Glutamatergic neuron (in vitro differentiated cells): ENCODE measurements at regions not wholly inside any gene's neighbourhood (a gene's known extent, or its start where the extent isn't known, plus 50 kb on each side); places are given as distances from the start of the nearest gene placed in this dataset.

Source experiments
- DNase-seq: peaks from one replicate; pipeline ENCODE4 v3.0.0; 2022
- H3K27ac Mint-ChIP-seq: one replicate; pipeline ENCODE4 v1.8.0; 2020; ENCODE audit warnings: mild to moderate bottlenecking, mixed read lengths, inconsistent platforms; ENCODE audit not compliant: unreplicated experiment
- H3K27me3 Mint-ChIP-seq: one replicate; pipeline ENCODE4 v1.8.0; 2020; ENCODE audit warnings: mild to moderate bottlenecking, moderate library complexity, mixed read lengths, inconsistent platforms; ENCODE audit not compliant: unreplicated experiment
- H3K36me3 Mint-ChIP-seq: one replicate; pipeline ENCODE4 v1.8.0; 2020; ENCODE audit warnings: mild to moderate bottlenecking, mixed read lengths, inconsistent platforms; ENCODE audit not compliant: unreplicated experiment
- H3K4me1 Mint-ChIP-seq: one replicate; pipeline ENCODE4 v1.8.0; 2020; ENCODE audit warnings: mild to moderate bottlenecking, low read depth, mixed read lengths, inconsistent platforms; ENCODE audit not compliant: unreplicated experiment
- H3K4me3 Mint-ChIP-seq: one replicate; pipeline ENCODE4 v1.8.0; 2020; ENCODE audit warnings: mild to moderate bottlenecking, mixed read lengths, inconsistent platforms; ENCODE audit not compliant: unreplicated experiment
- H3K9me3 Mint-ChIP-seq: one replicate; pipeline ENCODE4 v1.8.0; 2020; ENCODE audit warnings: mild to moderate bottlenecking, moderate library complexity, mixed read lengths, inconsistent platforms; ENCODE audit not compliant: unreplicated experiment
- TF ChIP-seq, protein P1 (sequence below): fragments of 200-600 bp; sonication (generic); IDR thresholded peaks from one replicate; pipeline ENCODE4 v1.5.0; 2021; ENCODE audit not compliant: partially characterized antibody, unreplicated experiment

- Mint-ChIP-seq H3K4me3 (peak overlapping the region; percentile 69), H3K27ac (peak overlapping the region; percentile 71), H3K36me3 (no peaks in the 10 kb centered on the region), H3K4me1 (peaks cover 43% of the 10 kb centered on the region), H3K9me3 (peaks cover 3% of the 10 kb centered on the region), H3K27me3 (no peaks in the 10 kb centered on the region)
- TF ChIP-seq, protein P1, sequence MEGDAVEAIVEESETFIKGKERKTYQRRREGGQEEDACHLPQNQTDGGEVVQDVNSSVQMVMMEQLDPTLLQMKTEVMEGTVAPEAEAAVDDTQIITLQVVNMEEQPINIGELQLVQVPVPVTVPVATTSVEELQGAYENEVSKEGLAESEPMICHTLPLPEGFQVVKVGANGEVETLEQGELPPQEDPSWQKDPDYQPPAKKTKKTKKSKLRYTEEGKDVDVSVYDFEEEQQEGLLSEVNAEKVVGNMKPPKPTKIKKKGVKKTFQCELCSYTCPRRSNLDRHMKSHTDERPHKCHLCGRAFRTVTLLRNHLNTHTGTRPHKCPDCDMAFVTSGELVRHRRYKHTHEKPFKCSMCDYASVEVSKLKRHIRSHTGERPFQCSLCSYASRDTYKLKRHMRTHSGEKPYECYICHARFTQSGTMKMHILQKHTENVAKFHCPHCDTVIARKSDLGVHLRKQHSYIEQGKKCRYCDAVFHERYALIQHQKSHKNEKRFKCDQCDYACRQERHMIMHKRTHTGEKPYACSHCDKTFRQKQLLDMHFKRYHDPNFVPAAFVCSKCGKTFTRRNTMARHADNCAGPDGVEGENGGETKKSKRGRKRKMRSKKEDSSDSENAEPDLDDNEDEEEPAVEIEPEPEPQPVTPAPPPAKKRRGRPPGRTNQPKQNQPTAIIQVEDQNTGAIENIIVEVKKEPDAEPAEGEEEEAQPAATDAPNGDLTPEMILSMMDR, result no peak
- peak; percentile 83 for DNase-seq
Observed at GRCh38 chr6:112501705-112502104, 154.6 kb downstream of the RFPL4B start.

GRCh38 chr6:112502351-112503090, 155.4 kb downstream of the RFPL4B start:
- no peaks in the 10 kb centered on the region for H3K27me3 Mint-ChIP-seq
- peaks cover 43% of the 10 kb centered on the region for H3K4me1 Mint-ChIP-seq
- no peak for DNase-seq
- peak overlapping the region; percentile 96 for H3K27ac Mint-ChIP-seq
- peak overlapping the region; percentile 78 for H3K4me3 Mint-ChIP-seq
- peaks cover 3% of the 10 kb centered on the region for H3K9me3 Mint-ChIP-seq
- TF ChIP-seq, protein P1, result peak; percentile 71
- H3K36me3 Mint-ChIP-seq, result no peaks in the 10 kb centered on the region

DNA sequence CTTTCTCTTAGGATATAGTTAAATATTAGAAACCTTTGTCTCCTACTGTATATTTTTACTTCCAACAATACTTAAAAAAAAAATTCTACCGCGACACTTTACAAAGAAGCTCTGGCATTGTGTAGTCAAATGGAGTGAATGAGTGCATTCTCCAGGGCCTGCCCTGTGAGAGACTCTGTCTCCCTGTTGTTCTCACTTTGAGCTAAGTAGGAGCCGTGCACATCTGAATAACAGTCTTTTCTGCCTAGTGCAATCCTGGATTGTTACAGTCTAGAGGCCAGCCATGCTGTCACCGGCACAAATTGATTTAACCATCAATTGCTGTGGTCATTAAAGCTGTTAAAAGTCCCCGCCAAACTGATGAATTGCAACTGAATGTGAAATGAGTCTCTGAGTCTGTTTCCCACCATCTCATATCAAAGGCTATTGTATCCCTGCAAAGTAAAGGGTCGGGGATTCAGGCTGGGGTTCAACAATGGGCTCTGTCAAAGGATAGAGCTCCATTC, 156.0 kb downstream of the RFPL4B start:
- Mint-ChIP-seq H3K27ac (peak overlapping the region; percentile 96), H3K4me1 (peaks cover 43% of the 10 kb centered on the region), H3K27me3 (no peaks in the 10 kb centered on the region), H3K36me3 (no peaks in the 10 kb centered on the region), H3K4me3 (peak overlapping the region; percentile 78), H3K9me3 (peaks cover 3% of the 10 kb centered on the region)
- TF ChIP-seq, protein P1, result no peak
- peak; percentile 16 for DNase-seq

GRCh38 chr6:112504621-112505020, 157.5 kb downstream of the RFPL4B start:
- TF ChIP-seq, protein P1, result no peak
- Mint-ChIP-seq H3K36me3 (peaks cover 8% of the 10 kb centered on the region), H3K27me3 (no peaks in the 10 kb centered on the region), H3K4me3 (peak overlapping the region; percentile 22), H3K4me1 (peaks cover 37% of the 10 kb centered on the region), H3K27ac (peak overlapping the region; percentile 20), H3K9me3 (peaks cover 3% of the 10 kb centered on the region)
- DNase-seq, result peak; percentile 8

GRCh38 chr6:112511441-112511840, 164.3 kb downstream of the RFPL4B start:
- Mint-ChIP-seq H3K36me3 (peaks cover 9% of the 10 kb centered on the region), H3K9me3 (peaks cover under 1% of the 10 kb centered on the region), H3K27me3 (no peaks in the 10 kb centered on the region), H3K4me3 (no peak overlapping the region), H3K27ac (no peak overlapping the region), H3K4me1 (peaks cover 3% of the 10 kb centered on the region)
- TF ChIP-seq, protein P1, result no peak
- DNase-seq, result no peak
